DND-41 (cell line): ENCODE measurements at regions not wholly inside any gene's neighbourhood (a gene's known extent, or its start where the extent isn't known, plus 50 kb on each side); places are given as distances from the start of the nearest gene placed in this dataset.

Experiments used
- ATAC-seq: fragments of 200-7000 bp; cut with Tn5 transposase; 3 replicates; pipeline ENCODE4 v1.9.1; 2021; ENCODE audit warnings: low read depth; ENCODE audit not compliant: insufficient read depth
- DNase-seq: peaks from one replicate; pipeline ENCODE4 v3.0.0-alpha.2; 2020
- H2AFZ ChIP-seq: 2 replicates; pipeline ENCODE4 v1.6.0; 2012; ENCODE audit warnings: low read depth, low read length
- H3K27ac ChIP-seq: 2 replicates; pipeline ENCODE4 v1.5.1; 2012; ENCODE audit warnings: low read length, inconsistent platforms
- H3K27me3 ChIP-seq: fragments of 200-600 bp; sonication (generic); 2 replicates; pipeline ENCODE4 v1.6.0; 2012; ENCODE audit warnings: low read length, mild to moderate bottlenecking, inconsistent platforms; ENCODE audit not compliant: insufficient read depth, poor library complexity
- H3K36me3 ChIP-seq: 2 replicates; pipeline ENCODE4 v1.5.1; 2012; ENCODE audit warnings: low read length, inconsistent platforms; ENCODE audit not compliant: insufficient read depth
- H3K4me1 ChIP-seq: 2 replicates; pipeline ENCODE4 v1.5.1; 2012; ENCODE audit warnings: mild to moderate bottlenecking, low read length; ENCODE audit not compliant: insufficient read depth
- H3K4me2 ChIP-seq: 2 replicates; pipeline ENCODE4 v1.6.0; 2012; ENCODE audit warnings: mild to moderate bottlenecking, moderate library complexity, low read length, inconsistent platforms; ENCODE audit not compliant: insufficient read depth
- H3K4me3 ChIP-seq, 2 experiments: fragments of 200-600 bp in 1 of 2; shearing (Covaris generic) in 1 of 2; 2 replicates each; pipeline ENCODE4 v1.5.1; 2012 to 2016; ENCODE audit warnings: inconsistent platforms in 2 of 2, low read length in 2 of 2, mild to moderate bottlenecking in 2 of 2, low read depth in 1 of 2, moderate library complexity in 1 of 2
- H3K79me2 ChIP-seq: 2 replicates; pipeline ENCODE4 v1.6.0; 2012; ENCODE audit warnings: low read length, inconsistent platforms; ENCODE audit not compliant: insufficient read depth
- H3K9ac ChIP-seq: 2 replicates; pipeline ENCODE4 v1.6.0; 2012; ENCODE audit warnings: low read depth, mild to moderate bottlenecking, inconsistent platforms, low read length, moderate library complexity
- H3K9me3 ChIP-seq: 2 replicates; pipeline ENCODE4 v1.5.1; 2012; ENCODE audit warnings: low read length, moderate library complexity, mild to moderate bottlenecking, inconsistent platforms; ENCODE audit not compliant: insufficient read depth, severe bottlenecking
- H4K20me1 ChIP-seq: 2 replicates; pipeline ENCODE4 v1.6.0; 2012; ENCODE audit warnings: low read length; ENCODE audit not compliant: insufficient read depth
- CTCF ChIP-seq: IDR thresholded peaks from 2 replicates; pipeline ENCODE4 v1.5.1; 2012; ENCODE audit warnings: borderline replicate concordance, low read length, moderate library complexity, mild to moderate bottlenecking; ENCODE audit not compliant: poor library complexity, severe bottlenecking; ENCODE audit errors: extremely low read depth
- EZH2 ChIP-seq: IDR thresholded peaks from 3 replicates; pipeline ENCODE4 v1.6.1; 2012; ENCODE audit warnings: borderline replicate concordance, low read depth, mild to moderate bottlenecking, moderate library complexity, low read length, inconsistent platforms; ENCODE audit not compliant: severe bottlenecking

- no peaks in the 10 kb centered on the region for H3K9me3 ChIP-seq
- H2AFZ ChIP-seq, result no peak overlapping the region
- no peaks in the 10 kb centered on the region for H4K20me1 ChIP-seq
- no peak for DNase-seq
- H3K4me3 ChIP-seq, result no peak overlapping the region
- no peak for ATAC-seq
- no peaks in the 10 kb centered on the region for H3K79me2 ChIP-seq
- no peaks in the 10 kb centered on the region for H3K36me3 ChIP-seq
- no peak overlapping the region for H3K9ac ChIP-seq
- H3K27ac ChIP-seq, result no peak overlapping the region
- H3K4me2 ChIP-seq, result no peak overlapping the region
- TF ChIP-seq EZH2, result no peak
- no peak for TF ChIP-seq CTCF
- no peaks in the 10 kb centered on the region for H3K27me3 ChIP-seq
- H3K4me1 ChIP-seq, result no peaks in the 10 kb centered on the region
Measured at GRCh38 chr13:54836273-54836672, 1807.7 kb downstream of the OLFM4 start.

GRCh38 chr13:54841682-54842081, 1813.1 kb downstream of the OLFM4 start:
- H3K4me1 ChIP-seq, result no peaks in the 10 kb centered on the region
- no peaks in the 10 kb centered on the region for H4K20me1 ChIP-seq
- no peaks in the 10 kb centered on the region for H3K9me3 ChIP-seq
- no peak overlapping the region for H3K4me2 ChIP-seq
- no peaks in the 10 kb centered on the region for H3K79me2 ChIP-seq
- ATAC-seq (no peak), DNase-seq (no peak)
- no peaks in the 10 kb centered on the region for H3K27me3 ChIP-seq
- H3K4me3 ChIP-seq, result no peak overlapping the region
- H3K36me3 ChIP-seq, result no peaks in the 10 kb centered on the region
- H3K9ac ChIP-seq, result no peak overlapping the region
- no peak for TF ChIP-seq EZH2
- no peak for TF ChIP-seq CTCF
- no peak overlapping the region for H3K27ac ChIP-seq
- no peak overlapping the region for H2AFZ ChIP-seq

GRCh38 chr13:54845351-54845965, 1816.8 kb downstream of the OLFM4 start:
- Histone ChIP-seq H3K9ac (no peak overlapping the region), H3K9me3 (no peaks in the 10 kb centered on the region), H2AFZ (no peak overlapping the region), H3K27ac (no peak overlapping the region), H3K36me3 (no peaks in the 10 kb centered on the region), H3K27me3 (no peaks in the 10 kb centered on the region), H3K79me2 (no peaks in the 10 kb centered on the region), H3K4me3 (no peak overlapping the region), H4K20me1 (no peaks in the 10 kb centered on the region), H3K4me2 (no peak overlapping the region), H3K4me1 (no peaks in the 10 kb centered on the region)
- DNase-seq, result no peak
- no peak for ATAC-seq
- TF ChIP-seq EZH2 (no peak), CTCF (no peak)

- TF ChIP-seq EZH2 (no peak), CTCF (no peak)
Measured at GRCh38 chr13:54852831-54853230, 1824.2 kb downstream of the OLFM4 start.

More at GRCh38 chr13:54852831-54853230, 1824.2 kb downstream of the OLFM4 start:
- no peaks in the 10 kb centered on the region for H3K27me3 ChIP-seq
- DNase-seq (no peak), ATAC-seq (no peak)
- H3K27ac ChIP-seq, result no peak overlapping the region
- no peaks in the 10 kb centered on the region for H3K4me1 ChIP-seq
- H3K36me3 ChIP-seq, result no peaks in the 10 kb centered on the region
- no peaks in the 10 kb centered on the region for H3K9me3 ChIP-seq
- H2AFZ ChIP-seq, result no peak overlapping the region
- H3K9ac ChIP-seq, result no peak overlapping the region
- no peak overlapping the region for H3K4me3 ChIP-seq
- H3K4me2 ChIP-seq, result no peak overlapping the region
- no peaks in the 10 kb centered on the region for H4K20me1 ChIP-seq
- H3K79me2 ChIP-seq, result no peaks in the 10 kb centered on the region
